GM12874 (cell line): ENCODE measurements at regions not wholly inside any gene's neighbourhood (a gene's known extent, or its start where the extent isn't known, plus 50 kb on each side); places are given as distances from the start of the nearest gene placed in this dataset.

Experiments used
- CTCF ChIP-seq: IDR thresholded peaks from 2 replicates; pipeline ENCODE4 v1.5.1; 2011; ENCODE audit warnings: low read depth, mild to moderate bottlenecking, control low read depth, low read length, moderate library complexity; ENCODE audit not compliant: insufficient read depth

- TF ChIP-seq CTCF = no peak
Observed at GRCh38 chr10:29227201-29227600, 61.7 kb upstream of the LYZL1 start.

GRCh38 chr10:29228562-29228961, 60.3 kb upstream of the LYZL1 start:
- no peak for TF ChIP-seq CTCF

- TF ChIP-seq CTCF = no peak
Observed at GRCh38 chr10:29229258-29229705, 59.6 kb upstream of the LYZL1 start.

- no peak for TF ChIP-seq CTCF
Observed at GRCh38 chr10:29237786-29238185, 51.1 kb upstream of the LYZL1 start.

- no peak for TF ChIP-seq CTCF
Observed at GRCh38 chr10:29238523-29239135, 50.2 kb upstream of the LYZL1 start.
